ENCODE measurements at regions not wholly inside any gene's neighbourhood (a gene's known extent, or its start where the extent isn't known, plus 50 kb on each side); places are given as distances from the start of the nearest gene placed in this dataset.

DNA sequence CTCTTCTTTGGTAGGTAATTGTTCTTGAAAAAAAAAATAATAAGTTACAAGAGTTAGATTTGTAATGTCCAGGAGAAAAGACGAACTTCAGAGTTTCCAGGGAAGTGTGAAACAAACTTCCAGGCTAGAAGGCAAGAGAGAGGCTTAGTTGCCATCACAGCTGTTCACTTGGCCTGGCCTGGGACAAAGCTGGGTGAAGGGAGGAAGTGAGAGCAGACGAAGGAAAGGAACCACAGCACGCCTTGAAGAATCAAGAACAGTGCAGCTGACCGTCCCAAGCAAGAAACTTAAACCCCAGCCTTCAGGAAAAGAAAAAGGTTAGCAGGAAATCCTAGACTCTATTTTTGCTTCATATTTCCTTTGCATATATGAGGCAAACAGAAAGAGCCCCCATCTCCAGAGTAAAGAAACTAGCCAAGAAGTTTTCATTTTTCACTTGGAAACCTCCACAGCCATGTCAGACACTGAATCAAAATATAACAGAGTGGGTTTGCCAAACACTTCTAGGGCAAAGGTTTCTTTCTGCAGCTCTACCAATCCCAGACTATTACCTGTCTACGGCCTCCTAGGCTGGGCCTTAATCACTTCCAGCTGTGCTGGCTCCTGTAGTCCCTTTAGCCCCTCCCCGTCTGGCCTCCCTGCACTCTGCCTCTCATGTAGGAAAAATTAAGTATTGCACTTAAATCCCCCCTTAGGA lies 209.6 kb downstream of the SPATA18 start:
- DNase-seq (ENCODE audit: low spot score), result no peak
- in situ Hi-C loops (cut with MboI; ENCODE audit: low sequenced_read_pairs, unreplicated experiment), result no loop called here
- TF ChIP-seq, protein P1, sequence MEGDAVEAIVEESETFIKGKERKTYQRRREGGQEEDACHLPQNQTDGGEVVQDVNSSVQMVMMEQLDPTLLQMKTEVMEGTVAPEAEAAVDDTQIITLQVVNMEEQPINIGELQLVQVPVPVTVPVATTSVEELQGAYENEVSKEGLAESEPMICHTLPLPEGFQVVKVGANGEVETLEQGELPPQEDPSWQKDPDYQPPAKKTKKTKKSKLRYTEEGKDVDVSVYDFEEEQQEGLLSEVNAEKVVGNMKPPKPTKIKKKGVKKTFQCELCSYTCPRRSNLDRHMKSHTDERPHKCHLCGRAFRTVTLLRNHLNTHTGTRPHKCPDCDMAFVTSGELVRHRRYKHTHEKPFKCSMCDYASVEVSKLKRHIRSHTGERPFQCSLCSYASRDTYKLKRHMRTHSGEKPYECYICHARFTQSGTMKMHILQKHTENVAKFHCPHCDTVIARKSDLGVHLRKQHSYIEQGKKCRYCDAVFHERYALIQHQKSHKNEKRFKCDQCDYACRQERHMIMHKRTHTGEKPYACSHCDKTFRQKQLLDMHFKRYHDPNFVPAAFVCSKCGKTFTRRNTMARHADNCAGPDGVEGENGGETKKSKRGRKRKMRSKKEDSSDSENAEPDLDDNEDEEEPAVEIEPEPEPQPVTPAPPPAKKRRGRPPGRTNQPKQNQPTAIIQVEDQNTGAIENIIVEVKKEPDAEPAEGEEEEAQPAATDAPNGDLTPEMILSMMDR (IDR thresholded peaks at IDR 0.05; ENCODE audit: borderline replicate concordance, control extremely low read depth, extremely low read depth, insufficient read depth, missing control alignments), result no peak

- in situ Hi-C loops (cut with MboI; ENCODE audit: low sequenced_read_pairs, unreplicated experiment), result no loop called here
- DNase-seq (ENCODE audit: low spot score), result no peak
- TF ChIP-seq, protein P1 (IDR thresholded peaks at IDR 0.05; ENCODE audit: borderline replicate concordance, control extremely low read depth, extremely low read depth, insufficient read depth, missing control alignments), result no peak
These were observed 212.5 kb downstream of the SPATA18 start for GRCh38 chr4:52263607-52264006.

DNA sequence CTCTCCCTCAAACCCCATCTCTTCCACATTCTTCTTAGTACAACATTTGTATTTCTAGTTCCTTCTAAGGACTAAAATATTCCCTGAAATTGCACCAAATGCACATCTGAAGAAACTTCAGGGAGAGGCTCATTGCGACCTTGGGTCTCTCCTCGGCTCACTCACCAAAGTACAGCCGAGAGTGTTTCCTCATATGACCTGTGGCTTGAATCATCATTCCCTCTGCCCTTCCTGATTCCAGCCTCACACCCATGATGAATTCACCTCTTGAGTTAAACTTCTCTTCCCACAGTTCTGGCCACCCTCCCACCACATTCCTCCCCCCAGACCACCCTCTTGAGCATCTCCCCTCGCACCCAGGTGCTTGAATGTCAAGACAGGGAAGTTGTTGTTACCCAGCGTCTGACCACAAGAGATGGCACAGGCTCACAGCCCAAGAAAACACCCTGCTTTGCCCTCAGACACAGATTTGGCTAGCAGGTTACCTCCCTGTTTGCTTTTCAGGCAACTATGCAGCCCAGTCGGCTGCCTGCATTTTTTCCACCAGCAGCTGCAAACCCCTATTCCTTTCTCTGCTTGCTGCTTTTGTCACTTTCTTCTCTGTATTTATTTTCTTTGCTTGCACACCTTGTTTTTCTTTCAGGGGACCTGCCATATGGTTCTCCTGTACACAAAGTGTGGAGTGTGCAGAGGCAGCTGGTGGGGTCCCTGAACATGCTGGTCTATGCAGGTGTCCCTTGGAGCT lies 214.8 kb downstream of the SPATA18 start:
- TF ChIP-seq, protein P1 (IDR thresholded peaks at IDR 0.05; ENCODE audit: borderline replicate concordance, control extremely low read depth, extremely low read depth, insufficient read depth, missing control alignments), result no peak
- no peak for DNase-seq (ENCODE audit: low spot score)

GRCh38 chr4:52266537-52267137 lies 215.5 kb downstream of the SPATA18 start:
- TF ChIP-seq, protein P1 (IDR thresholded peaks at IDR 0.05; ENCODE audit: borderline replicate concordance, control extremely low read depth, extremely low read depth, insufficient read depth, missing control alignments), result no peak
- in situ Hi-C loops (cut with MboI; ENCODE audit: low sequenced_read_pairs, unreplicated experiment), result no loop called here
- no peak for DNase-seq (ENCODE audit: low spot score)

More for the DNA sequence above, 214.8 kb downstream of the SPATA18 start:
- in situ Hi-C loops (cut with MboI; ENCODE audit: low sequenced_read_pairs, unreplicated experiment), result no loop called here

DNA sequence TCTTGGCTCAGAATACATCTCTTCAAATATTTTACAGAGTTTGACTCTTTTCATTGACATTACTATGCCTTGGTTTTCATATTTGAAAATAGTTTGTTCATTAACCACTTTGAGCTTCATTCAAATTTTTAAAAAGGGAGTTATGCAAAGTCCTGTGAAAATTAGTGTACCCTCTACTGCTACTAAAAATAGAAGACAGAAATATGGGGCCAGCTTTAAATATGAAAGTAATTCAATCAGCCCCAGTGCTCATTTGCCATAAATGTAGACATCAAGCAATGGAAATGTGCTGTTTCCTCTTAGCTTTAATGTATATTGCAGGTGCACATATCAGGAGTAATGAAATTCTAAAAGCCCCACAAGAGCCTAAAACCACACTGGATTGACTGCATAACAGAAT lies 218.7 kb downstream of the SPATA18 start:
- TF ChIP-seq, protein P1 (IDR thresholded peaks at IDR 0.05; ENCODE audit: borderline replicate concordance, control extremely low read depth, extremely low read depth, insufficient read depth, missing control alignments), result no peak
- DNase-seq (ENCODE audit: low spot score), result no peak
- in situ Hi-C loops (cut with MboI; ENCODE audit: low sequenced_read_pairs, unreplicated experiment), result no loop called here

DNA sequence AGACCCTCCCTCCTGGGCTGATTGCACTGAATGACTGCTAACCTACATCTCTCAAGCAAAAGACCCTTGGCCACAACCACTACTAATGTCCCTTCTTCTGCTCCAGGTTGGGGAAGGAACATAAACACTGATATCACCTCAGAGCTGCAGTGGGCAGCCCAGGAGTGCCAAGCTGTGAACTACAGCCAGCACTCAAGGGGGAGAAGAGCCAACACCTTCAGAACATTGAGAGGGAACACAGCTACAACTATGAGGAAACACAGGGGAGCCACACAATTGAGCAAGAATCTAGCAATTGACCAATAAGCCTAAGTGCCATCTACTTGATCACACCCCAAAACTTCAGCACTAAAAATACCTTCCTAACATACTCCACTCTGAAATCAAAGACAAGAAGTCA lies 222.8 kb downstream of the SPATA18 start:
- in situ Hi-C loops (cut with MboI; ENCODE audit: low sequenced_read_pairs, unreplicated experiment), result no loop called here
- DNase-seq (ENCODE audit: low spot score), result no peak
- TF ChIP-seq, protein P1 (IDR thresholded peaks at IDR 0.05; ENCODE audit: borderline replicate concordance, control extremely low read depth, extremely low read depth, insufficient read depth, missing control alignments), result no peak

Data from GM13976 (cell line).